ENCODE measurements at regions not wholly inside any gene's neighbourhood (a gene's known extent, or its start where the extent isn't known, plus 50 kb on each side); places are given as distances from the start of the nearest gene placed in this dataset.

DNA sequence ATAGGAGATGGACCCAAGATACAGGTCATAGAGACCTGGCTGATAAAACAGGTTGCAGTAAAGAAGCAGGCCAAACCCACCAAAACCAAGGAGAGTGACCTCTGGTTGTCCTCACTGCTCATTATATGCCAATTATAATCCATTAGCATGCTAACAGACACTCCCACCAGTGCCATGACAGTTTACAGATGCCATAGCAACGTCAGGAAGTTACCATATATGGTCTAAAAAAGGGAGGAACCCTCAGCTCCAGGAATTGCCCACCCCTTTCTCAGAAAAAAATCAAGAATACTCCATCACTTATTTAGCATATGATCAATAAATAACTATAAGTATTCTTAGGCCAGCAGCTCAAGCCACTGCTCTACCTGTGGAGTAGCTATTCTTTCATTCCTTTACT is 574.7 kb upstream of the ID2 start:
- in situ Hi-C loops (cut with MboI), result no loop called here
- Histone ChIP-seq H3K9ac (no peak overlapping the region), H3K79me2 (ENCODE audit: insufficient read depth) (no peaks in the 10 kb centered on the region), H3K27ac (no peak overlapping the region), H3K9me2 (ENCODE audit: insufficient read depth) (no peaks in the 10 kb centered on the region), H2AFZ (no peak overlapping the region), H3K4me2 (ENCODE audit: unreplicated experiment) (no peak overlapping the region), H4K20me1 (ENCODE audit: insufficient read depth) (no peaks in the 10 kb centered on the region), H3K27me3 (replicated peaks; ENCODE audit: insufficient read depth) (no peaks in the 10 kb centered on the region), H3K9me3 (ENCODE audit: low read depth) (no peaks in the 10 kb centered on the region), H3F3A (ENCODE audit: insufficient read depth) (peaks cover 7% of the 10 kb centered on the region; the same call in 1 of the 2 replicates), H3K4me1 (ENCODE audit: insufficient read depth) (peaks cover 9% of the 10 kb centered on the region), H3K36me3 (ENCODE audit: low read depth) (no peaks in the 10 kb centered on the region), H3K4me3 (no peak overlapping the region)
- no peak for TF ChIP-seq EZH2 (IDR thresholded peaks at IDR 0.05; ENCODE audit: insufficient read depth, poor library complexity, severe bottlenecking)
- no peak for TF ChIP-seq EZH2phosphoT487 (IDR thresholded peaks at IDR 0.05; ENCODE audit: insufficient read depth, low read depth)
- 33 to 38% methylated on average over 1 of the region's 1 CpG for WGBS, 2 experiments (ENCODE audit: low coverage in 1 of 2, low lambda C conversion rate in 2 of 2, missing lambda C conversion rate in 2 of 2)
- DNase-seq, result no peak

DNA sequence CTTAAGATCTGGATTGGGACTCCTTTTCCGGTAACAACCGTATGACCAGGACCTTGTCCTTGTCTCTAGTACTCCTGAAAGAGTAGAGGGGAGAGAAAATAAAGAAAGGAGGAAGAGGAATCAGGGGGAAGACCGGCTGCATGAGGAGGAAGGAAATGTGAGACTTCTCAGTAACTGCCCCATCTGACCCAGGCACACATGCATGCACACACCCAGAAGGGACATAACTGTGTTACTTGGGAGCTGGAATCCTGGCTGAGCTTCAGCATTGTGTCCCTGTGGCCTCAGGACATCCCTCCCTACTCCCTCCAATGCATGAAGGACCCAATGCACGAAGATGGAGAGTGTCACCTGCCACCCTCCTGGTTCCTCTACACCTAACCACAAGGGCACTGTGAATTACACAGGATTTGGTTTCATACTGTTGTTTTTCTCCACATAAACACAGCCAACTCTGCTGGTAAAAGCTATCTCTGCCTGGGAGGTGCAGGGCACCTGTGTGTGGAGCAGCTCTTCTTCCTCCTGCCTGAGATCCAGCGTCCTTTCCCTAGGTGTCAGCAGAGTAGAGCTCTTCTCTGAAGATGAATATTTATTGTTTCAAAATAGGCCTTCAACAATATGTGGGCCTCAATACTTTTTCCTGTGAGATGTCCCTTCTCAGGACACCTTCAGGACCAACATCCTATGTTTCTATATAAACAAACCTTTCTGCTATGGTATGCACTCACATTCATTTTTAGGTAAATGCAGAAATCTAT is 574.1 kb upstream of the ID2 start:
- H3F3A ChIP-seq (ENCODE audit: insufficient read depth), result peaks cover 7% of the 10 kb centered on the region; the same call in 1 of the 2 replicates
- WGBS, 2 experiments (ENCODE audit: low coverage in 1 of 2, low lambda C conversion rate in 2 of 2, missing lambda C conversion rate in 2 of 2), result 94 to 96% methylated on average over 5 of the region's 5 CpGs
- in situ Hi-C loops (cut with MboI), result no loop called here

DNA sequence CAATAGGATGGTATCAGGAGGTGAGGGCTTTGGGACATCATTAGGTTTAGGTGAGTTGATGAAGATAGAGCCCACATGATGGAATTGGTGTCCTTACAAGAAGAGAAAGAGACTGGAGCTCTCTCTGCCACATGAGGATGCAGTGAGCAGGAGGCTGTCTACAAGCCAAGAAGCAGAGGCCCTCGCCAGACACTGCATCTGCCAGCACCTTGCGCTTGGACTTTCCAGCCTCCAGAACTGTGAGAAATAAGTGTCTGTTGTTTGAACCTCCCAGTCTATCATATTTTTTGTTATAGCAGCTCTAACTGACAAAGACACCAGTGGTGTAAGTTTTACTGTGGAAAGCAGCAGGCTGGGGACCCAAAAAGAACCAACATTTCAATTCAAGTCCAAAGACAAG is 571.1 kb upstream of the ID2 start:
- H3F3A ChIP-seq (ENCODE audit: insufficient read depth), result no peaks in the 10 kb centered on the region
- WGBS, 2 experiments (ENCODE audit: low coverage in 1 of 2, low lambda C conversion rate in 2 of 2, missing lambda C conversion rate in 2 of 2), result 94 to 100% methylated on average over 2 of the region's 2 CpGs
- no peak overlapping the region for H3K4me3 ChIP-seq

More for the DNA sequence above, 574.1 kb upstream of the ID2 start:
- no peak for DNase-seq
- H3K27me3 ChIP-seq (replicated peaks; ENCODE audit: insufficient read depth), result no peaks in the 10 kb centered on the region
- H3K9me3 ChIP-seq (ENCODE audit: low read depth), result no peaks in the 10 kb centered on the region
- no peak overlapping the region for H2AFZ ChIP-seq
- no peak overlapping the region for H3K4me3 ChIP-seq
- H4K20me1 ChIP-seq (ENCODE audit: insufficient read depth), result no peaks in the 10 kb centered on the region
- TF ChIP-seq EZH2 (IDR thresholded peaks at IDR 0.05; ENCODE audit: insufficient read depth, poor library complexity, severe bottlenecking) (no peak), EZH2phosphoT487 (IDR thresholded peaks at IDR 0.05; ENCODE audit: insufficient read depth, low read depth) (no peak)
- no peaks in the 10 kb centered on the region for H3K9me2 ChIP-seq (ENCODE audit: insufficient read depth)
- H3K79me2 ChIP-seq (ENCODE audit: insufficient read depth), result no peaks in the 10 kb centered on the region
- no peak overlapping the region for H3K27ac ChIP-seq
- H3K36me3 ChIP-seq (ENCODE audit: low read depth), result no peaks in the 10 kb centered on the region
- no peak overlapping the region for H3K9ac ChIP-seq
- peaks cover 7% of the 10 kb centered on the region for H3K4me1 ChIP-seq (ENCODE audit: insufficient read depth)
- no peak overlapping the region for H3K4me2 ChIP-seq (ENCODE audit: unreplicated experiment)

DNA sequence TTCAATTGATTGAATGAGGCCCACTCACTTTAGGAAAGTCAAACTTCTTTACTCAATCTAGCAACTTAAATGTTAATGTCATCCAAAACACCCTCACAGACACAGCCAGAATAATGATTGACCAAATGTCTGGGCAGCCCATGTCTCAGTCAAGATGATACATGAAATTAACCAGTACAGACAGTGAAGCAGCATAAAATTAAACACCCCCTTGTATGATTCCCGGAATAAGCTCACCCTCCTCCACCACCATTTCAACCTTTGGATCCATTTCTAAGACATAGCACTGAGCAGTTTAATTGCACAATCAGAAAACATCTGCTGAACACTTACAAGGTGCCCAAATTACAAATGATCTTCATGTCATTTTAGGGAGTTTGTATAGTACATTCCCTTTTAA is 570.7 kb upstream of the ID2 start:
- H3K4me2 ChIP-seq (ENCODE audit: unreplicated experiment), result no peak overlapping the region
- no peak overlapping the region for H2AFZ ChIP-seq
- H3K9me3 ChIP-seq (ENCODE audit: low read depth), result no peaks in the 10 kb centered on the region
- DNase-seq, result no peak
- TF ChIP-seq EZH2 (IDR thresholded peaks at IDR 0.05; ENCODE audit: insufficient read depth, poor library complexity, severe bottlenecking), result no peak
- no peak for TF ChIP-seq EZH2phosphoT487 (IDR thresholded peaks at IDR 0.05; ENCODE audit: insufficient read depth, low read depth)
- no peaks in the 10 kb centered on the region for H3K79me2 ChIP-seq (ENCODE audit: insufficient read depth)
- H4K20me1 ChIP-seq (ENCODE audit: insufficient read depth), result no peaks in the 10 kb centered on the region
- H3K9ac ChIP-seq, result no peak overlapping the region
- H3K36me3 ChIP-seq (ENCODE audit: low read depth), result no peaks in the 10 kb centered on the region
- in situ Hi-C loops (cut with MboI), result no loop called here
- H3K4me1 ChIP-seq (ENCODE audit: insufficient read depth), result no peaks in the 10 kb centered on the region
- H3K27ac ChIP-seq, result no peak overlapping the region
- no peak overlapping the region for H3K4me3 ChIP-seq
- no peaks in the 10 kb centered on the region for H3K27me3 ChIP-seq (replicated peaks; ENCODE audit: insufficient read depth)
- 87 to 90% methylated on average over 1 of the region's 1 CpG for WGBS, 2 experiments (ENCODE audit: low coverage in 1 of 2, low lambda C conversion rate in 2 of 2, missing lambda C conversion rate in 2 of 2)
- no peaks in the 10 kb centered on the region for H3F3A ChIP-seq (ENCODE audit: insufficient read depth)
- no peaks in the 10 kb centered on the region for H3K9me2 ChIP-seq (ENCODE audit: insufficient read depth)

More for the DNA sequence above, 571.1 kb upstream of the ID2 start:
- H3K27me3 ChIP-seq (replicated peaks; ENCODE audit: insufficient read depth), result no peaks in the 10 kb centered on the region
- no peaks in the 10 kb centered on the region for H3K9me3 ChIP-seq (ENCODE audit: low read depth)
- no peaks in the 10 kb centered on the region for H3K4me1 ChIP-seq (ENCODE audit: insufficient read depth)
- H3K27ac ChIP-seq, result no peak overlapping the region
- H4K20me1 ChIP-seq (ENCODE audit: insufficient read depth), result no peaks in the 10 kb centered on the region
- no peak overlapping the region for H3K4me2 ChIP-seq (ENCODE audit: unreplicated experiment)
- H3K79me2 ChIP-seq (ENCODE audit: insufficient read depth), result no peaks in the 10 kb centered on the region
- no peak for DNase-seq
- in situ Hi-C loops (cut with MboI), result no loop called here
- no peak for TF ChIP-seq EZH2phosphoT487 (IDR thresholded peaks at IDR 0.05; ENCODE audit: insufficient read depth, low read depth)
- TF ChIP-seq EZH2 (IDR thresholded peaks at IDR 0.05; ENCODE audit: insufficient read depth, poor library complexity, severe bottlenecking), result no peak
- no peak overlapping the region for H2AFZ ChIP-seq
- no peaks in the 10 kb centered on the region for H3K36me3 ChIP-seq (ENCODE audit: low read depth)
- no peaks in the 10 kb centered on the region for H3K9me2 ChIP-seq (ENCODE audit: insufficient read depth)
- no peak overlapping the region for H3K9ac ChIP-seq

All from GM23248 (cell line).